Sigmoid colon (tissue), 4 donors: ENCODE measurements at regions not wholly inside any gene's neighbourhood (a gene's known extent, or its start where the extent isn't known, plus 50 kb on each side); places are given as distances from the start of the nearest gene placed in this dataset.

Experiments used
- CTCF ChIP-seq, 4 experiments: fragments of 450-650 bp in 3 of 4; fragments of 200-600 bp in 1 of 4; IDR thresholded peaks; one replicate each; pipeline ENCODE4 v1.5.1; 2016 to 2019; ENCODE audit warnings: antibody characterized with exemption in 4 of 4, mild to moderate bottlenecking in 3 of 4, moderate library complexity in 2 of 4
- EP300 ChIP-seq, 4 donors: sonication (generic); formaldehyde crosslinking; IDR thresholded peaks; one replicate each; pipeline ENCODE4 v1.6.1; 2017; ENCODE audit warnings: antibody characterized with exemption in 4 of 4

GRCh38 chr15:79206940-79207339 lies 75.6 kb upstream of the ANKRD34C start:
- TF ChIP-seq CTCF (IDR thresholded peaks at IDR 0.05) (no peak), EP300 (IDR thresholded peaks at IDR 0.05) (no peak)
